CD4-positive, alpha-beta memory T cell (primary cell): ENCODE measurements at regions not wholly inside any gene's neighbourhood (a gene's known extent, or its start where the extent isn't known, plus 50 kb on each side); places are given as distances from the start of the nearest gene placed in this dataset.
A peak's percentile ranks its signal among the peaks of the same experiment; 100 is the strongest.

Experiments used
- CTCF ChIA-PET: fragments of 350-600 bp; sonication (Branson Sonifier 250); formaldehyde crosslinking; loops from one replicate; lab custom pipeline; 2021; ENCODE audit warnings: inconsistent platforms; ENCODE audit not compliant: partially characterized antibody; lab: Charles Lee
- POLR2A ChIA-PET: fragments of 350-600 bp; sonication (Branson Sonifier 250); formaldehyde crosslinking; loops from one replicate; lab custom pipeline; 2021; ENCODE audit not compliant: partially characterized antibody; lab: Charles Lee
- DNase-seq, 5 donors: peaks; one replicate each; pipeline versions ENCODE4 v3.0.0 to v3.0.0-alpha.2; 2020 to 2022; ENCODE audit warnings: mixed read lengths in 1 of 5
- H3K27ac ChIP-seq: one replicate; pipeline ENCODE4 v1.7.0; 2013; ENCODE audit warnings: low read depth, low read length
- H3K27me3 ChIP-seq: 2 replicates; pipeline ENCODE4 v1.7.0; 2013; ENCODE audit warnings: mild to moderate bottlenecking, low read length, moderate library complexity; ENCODE audit not compliant: insufficient read depth
- H3K36me3 ChIP-seq: 2 replicates; pipeline ENCODE4 v1.7.0; 2013; ENCODE audit warnings: mild to moderate bottlenecking, low read length, moderate library complexity; ENCODE audit not compliant: insufficient read depth
- H3K4me1 ChIP-seq: 2 replicates; pipeline ENCODE4 v1.7.0; 2013; ENCODE audit warnings: mild to moderate bottlenecking, low read length, moderate library complexity; ENCODE audit not compliant: insufficient read depth
- H3K4me3 ChIP-seq, 2 donors: one replicate each; pipeline ENCODE4 v1.7.0; 2013; ENCODE audit warnings: low read length in 2 of 2, mild to moderate bottlenecking in 1 of 2
- H3K9me3 ChIP-seq, 2 donors: one replicate each; pipeline ENCODE4 v1.7.0; 2013; ENCODE audit warnings: low read length in 2 of 2, control low read depth in 1 of 2; ENCODE audit not compliant: control insufficient read depth in 1 of 2
- H3K27ac Mint-ChIP-seq, 7 donors: one replicate each; pipeline ENCODE4 v1.8.0; 2020 to 2021; ENCODE audit warnings: mixed read lengths in 7 of 7, mild to moderate bottlenecking in 6 of 7, inconsistent platforms in 3 of 7, moderate library complexity in 3 of 7
- H3K27me3 Mint-ChIP-seq, 2 donors: one replicate each; pipeline ENCODE4 v1.8.0; 2020 to 2021; ENCODE audit warnings: mixed read lengths in 2 of 2
- H3K36me3 Mint-ChIP-seq, 2 donors: one replicate each; pipeline ENCODE4 v1.8.0; 2020 to 2021; ENCODE audit warnings: mixed read lengths in 2 of 2, inconsistent platforms in 1 of 2, mild to moderate bottlenecking in 1 of 2
- H3K4me1 Mint-ChIP-seq, 4 donors: one replicate each; pipeline ENCODE4 v1.8.0; 2020 to 2021; ENCODE audit warnings: mixed read lengths in 4 of 4, mild to moderate bottlenecking in 1 of 4
- H3K4me3 Mint-ChIP-seq, 8 donors: one replicate each; pipeline ENCODE4 v1.8.0; 2020 to 2021; ENCODE audit warnings: mixed read lengths in 8 of 8, mild to moderate bottlenecking in 7 of 8, moderate library complexity in 6 of 8, inconsistent platforms in 3 of 8
- H3K9me3 Mint-ChIP-seq, 8 donors: one replicate each; pipeline ENCODE4 v1.8.0; 2020 to 2021; ENCODE audit warnings: mixed read lengths in 8 of 8, mild to moderate bottlenecking in 5 of 8, inconsistent platforms in 3 of 8, moderate library complexity in 1 of 8
- intact Hi-C: fragments of 100-400 bp; cut with micrococcal nuclease; formaldehyde crosslinking; loops from one replicate; pipeline ENCODE4 v1.15.1; 2023

- peak in 1 of 5 donors; percentile 2 for DNase-seq
- no peaks in the 10 kb centered on the region for H3K36me3 Mint-ChIP-seq
- no peak overlapping the region for H3K27ac ChIP-seq
- H3K27ac Mint-ChIP-seq, result no peak overlapping the region
- H3K4me1 ChIP-seq, result no peaks in the 10 kb centered on the region
- ChIA-PET CTCF (no interaction called here), POLR2A (no interaction called here)
- H3K27me3 ChIP-seq, result no peaks in the 10 kb centered on the region
- H3K9me3 Mint-ChIP-seq, result peaks cover 0 to 5% (median 0%) of the 10 kb centered on the region in 8 donors
- H3K4me3 ChIP-seq, result no peak overlapping the region
- intact Hi-C loops, result no loop called here
- H3K27me3 Mint-ChIP-seq, result peaks cover 0 to 28% of the 10 kb centered on the region in 2 donors
- no peaks in the 10 kb centered on the region for H3K36me3 ChIP-seq
- no peaks in the 10 kb centered on the region for H3K9me3 ChIP-seq
- no peaks in the 10 kb centered on the region for H3K4me1 Mint-ChIP-seq
- H3K4me3 Mint-ChIP-seq, result no peak overlapping the region
Observed at GRCh38 chr1:29453502-29454240, 217.3 kb downstream of the PTPRU start.

DNA sequence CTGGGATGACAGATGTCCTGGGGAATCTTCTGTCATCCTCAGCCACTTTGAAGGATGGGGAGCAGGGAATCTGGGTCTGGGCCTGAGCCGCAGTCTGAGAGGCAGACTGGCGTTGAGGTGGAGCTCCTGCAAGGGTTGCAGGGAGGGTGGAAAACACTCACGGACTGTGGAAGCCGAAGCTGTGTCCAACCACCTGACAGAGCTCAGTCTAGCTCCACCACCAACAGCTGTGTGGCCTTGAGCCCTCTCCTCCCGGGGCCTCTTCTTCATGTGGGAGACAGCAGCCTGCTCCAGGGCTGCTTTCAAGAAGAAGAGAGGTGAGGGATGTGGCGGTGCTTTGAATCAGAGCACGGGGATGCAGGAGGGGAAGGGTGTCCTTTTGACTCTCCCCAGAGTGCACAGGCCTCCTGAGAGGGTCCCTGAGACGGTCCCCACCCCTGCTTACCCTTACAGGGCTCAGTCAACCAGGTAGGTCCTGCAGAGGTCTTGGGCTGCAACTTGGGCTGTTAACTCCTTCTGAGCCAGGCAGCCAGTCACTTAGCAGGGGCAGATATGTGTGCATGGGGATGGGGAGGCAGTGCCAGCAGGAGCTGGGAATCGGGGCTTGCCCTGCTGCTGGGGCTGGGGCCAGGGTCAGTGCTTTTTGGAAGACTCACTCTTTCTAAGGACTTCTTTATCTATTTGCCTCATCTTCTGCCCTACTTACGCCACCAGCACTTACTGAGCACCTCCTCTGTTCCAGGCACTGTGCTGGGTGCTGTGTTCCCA lies 216.3 kb downstream of the PTPRU start:
- no peaks in the 10 kb centered on the region for H3K9me3 ChIP-seq
- Mint-ChIP-seq H3K4me3 (no peak overlapping the region), H3K36me3 (no peaks in the 10 kb centered on the region), H3K27ac (no peak overlapping the region), H3K9me3 (peaks cover 0 to 5% (median 0%) of the 10 kb centered on the region in 8 donors), H3K4me1 (no peaks in the 10 kb centered on the region), H3K27me3 (peaks cover 0 to 25% of the 10 kb centered on the region in 2 donors)
- DNase-seq, result no peak
- H3K27me3 ChIP-seq, result no peaks in the 10 kb centered on the region
- ChIA-PET CTCF (no interaction called here), POLR2A (no interaction called here)
- no peak overlapping the region for H3K4me3 ChIP-seq
- H3K27ac ChIP-seq, result no peak overlapping the region
- no peaks in the 10 kb centered on the region for H3K36me3 ChIP-seq
- H3K4me1 ChIP-seq, result no peaks in the 10 kb centered on the region
- intact Hi-C loops, result no loop called here

GRCh38 chr1:29451368-29451892 lies 215.1 kb downstream of the PTPRU start:
- Histone ChIP-seq H3K4me1 (no peaks in the 10 kb centered on the region), H3K36me3 (no peaks in the 10 kb centered on the region), H3K27me3 (no peaks in the 10 kb centered on the region), H3K9me3 (no peaks in the 10 kb centered on the region), H3K4me3 (no peak overlapping the region), H3K27ac (no peak overlapping the region)
- no peaks in the 10 kb centered on the region for H3K4me1 Mint-ChIP-seq
- H3K36me3 Mint-ChIP-seq, result no peaks in the 10 kb centered on the region
- CTCF ChIA-PET, result no interaction called here
- H3K4me3 Mint-ChIP-seq, result no peak overlapping the region
- peaks cover 2 to 22% of the 10 kb centered on the region in 2 donors for H3K27me3 Mint-ChIP-seq
- no peak for DNase-seq
- intact Hi-C loops, result no loop called here
- H3K9me3 Mint-ChIP-seq, result peaks cover 0 to 4% (median 0%) of the 10 kb centered on the region in 8 donors
- POLR2A ChIA-PET, result no interaction called here
- H3K27ac Mint-ChIP-seq, result no peak overlapping the region

GRCh38 chr1:29450591-29450990 lies 214.3 kb downstream of the PTPRU start:
- no peak for DNase-seq
- Histone ChIP-seq H3K36me3 (no peaks in the 10 kb centered on the region), H3K4me1 (no peaks in the 10 kb centered on the region), H3K27me3 (no peaks in the 10 kb centered on the region), H3K27ac (no peak overlapping the region), H3K4me3 (no peak overlapping the region), H3K9me3 (no peaks in the 10 kb centered on the region)
- peaks cover 2 to 16% of the 10 kb centered on the region in 2 donors for H3K27me3 Mint-ChIP-seq
- no peaks in the 10 kb centered on the region for H3K36me3 Mint-ChIP-seq
- ChIA-PET CTCF (no interaction called here), POLR2A (no interaction called here)
- H3K4me1 Mint-ChIP-seq, result no peaks in the 10 kb centered on the region
- H3K9me3 Mint-ChIP-seq, result no peaks in the 10 kb centered on the region
- H3K4me3 Mint-ChIP-seq, result no peak overlapping the region
- H3K27ac Mint-ChIP-seq, result no peak overlapping the region
- intact Hi-C loops, result no loop called here

DNA sequence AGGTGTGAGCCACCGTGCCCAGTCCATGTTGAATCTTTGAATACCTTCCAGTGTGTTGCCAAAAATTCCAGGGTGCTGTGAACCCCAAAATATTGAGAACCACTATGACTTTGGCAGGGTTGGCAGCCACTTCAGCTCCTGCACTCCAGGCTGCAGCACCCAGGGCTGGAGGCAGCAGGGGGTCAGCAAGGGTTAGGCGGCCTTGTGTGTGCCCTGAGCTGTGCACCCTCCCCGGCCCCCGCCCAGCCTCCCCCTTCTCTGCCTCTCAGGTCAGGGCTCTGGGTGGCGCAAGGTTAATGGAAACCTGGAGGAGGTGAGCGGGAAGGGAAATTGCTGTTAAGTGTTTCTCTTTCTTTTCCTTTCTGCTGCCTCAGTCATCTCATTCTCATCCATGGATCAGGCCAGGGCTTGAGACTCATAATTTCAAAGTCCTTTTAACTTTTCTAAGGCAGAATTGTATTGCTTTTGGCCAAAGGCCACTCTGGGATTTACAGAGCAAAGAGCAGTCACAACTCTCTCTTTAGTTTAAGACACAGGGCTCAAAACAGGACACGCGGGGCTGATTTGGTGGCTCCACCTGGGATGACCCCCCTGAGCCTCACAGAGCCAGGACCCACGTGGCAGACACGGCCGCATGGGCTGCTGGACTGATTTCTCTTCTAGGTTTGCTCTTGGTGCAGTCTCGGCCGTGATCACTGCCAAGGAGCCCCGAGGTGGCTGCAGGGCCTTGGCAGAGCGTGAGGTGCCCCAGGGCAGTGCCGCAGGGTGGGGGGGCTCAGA lies 212.3 kb downstream of the PTPRU start:
- Histone ChIP-seq H3K9me3 (no peaks in the 10 kb centered on the region), H3K27me3 (no peaks in the 10 kb centered on the region), H3K27ac (no peak overlapping the region), H3K4me1 (no peaks in the 10 kb centered on the region), H3K4me3 (no peak overlapping the region), H3K36me3 (no peaks in the 10 kb centered on the region)
- POLR2A ChIA-PET, result no interaction called here
- H3K36me3 Mint-ChIP-seq, result no peaks in the 10 kb centered on the region
- H3K27me3 Mint-ChIP-seq, result peaks cover 6 to 11% of the 10 kb centered on the region in 2 donors
- no peak overlapping the region for H3K4me3 Mint-ChIP-seq
- H3K27ac Mint-ChIP-seq, result no peak overlapping the region
- intact Hi-C loops, result no loop called here
- CTCF ChIA-PET, result no interaction called here
- H3K4me1 Mint-ChIP-seq, result no peaks in the 10 kb centered on the region
- H3K9me3 Mint-ChIP-seq, result no peaks in the 10 kb centered on the region
- no peak for DNase-seq

DNA sequence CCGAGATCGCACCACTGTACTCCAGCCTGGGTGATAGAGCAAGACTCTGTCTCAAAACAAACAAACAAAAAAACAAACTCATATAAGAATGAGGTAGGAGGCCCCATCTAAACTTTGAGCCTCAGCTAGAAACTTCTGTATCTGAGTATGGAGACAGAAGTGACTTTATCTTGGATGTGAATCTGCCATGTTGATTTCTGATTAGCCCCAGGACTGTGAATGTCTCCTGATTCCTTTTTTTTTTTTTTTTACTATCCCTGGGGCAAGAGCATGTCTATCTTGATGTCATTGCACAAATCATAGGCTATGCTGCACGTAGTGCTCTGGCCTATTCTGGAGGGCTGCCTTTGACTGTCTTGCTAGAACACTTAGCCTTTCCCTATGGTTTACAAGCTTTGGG lies 211.0 kb downstream of the PTPRU start:
- peaks cover 6 to 8% of the 10 kb centered on the region in 2 donors for H3K27me3 Mint-ChIP-seq
- H3K27me3 ChIP-seq, result no peaks in the 10 kb centered on the region
- H3K27ac Mint-ChIP-seq, result no peak overlapping the region
- CTCF ChIA-PET, result no interaction called here
- no peaks in the 10 kb centered on the region for H3K36me3 ChIP-seq
- no peaks in the 10 kb centered on the region for H3K9me3 ChIP-seq
- no peaks in the 10 kb centered on the region for H3K4me1 ChIP-seq
- POLR2A ChIA-PET, result no interaction called here
- H3K27ac ChIP-seq, result no peak overlapping the region
- H3K4me1 Mint-ChIP-seq, result no peaks in the 10 kb centered on the region
- no peak overlapping the region for H3K4me3 Mint-ChIP-seq
- no peaks in the 10 kb centered on the region for H3K36me3 Mint-ChIP-seq
- no peak for DNase-seq
- H3K9me3 Mint-ChIP-seq, result no peaks in the 10 kb centered on the region
- H3K4me3 ChIP-seq, result no peak overlapping the region
- intact Hi-C loops, result no loop called here
